Gastrocnemius medialis (tissue), 4 donors: ENCODE measurements at regions not wholly inside any gene's neighbourhood (a gene's known extent, or its start where the extent isn't known, plus 50 kb on each side); places are given as distances from the start of the nearest gene placed in this dataset.

Experiments
- POLR2A ChIP-seq, 2 donors: fragments of 450-650 bp; IDR thresholded peaks; one replicate each; pipeline ENCODE4 v1.6.1; 2017; ENCODE audit warnings: antibody characterized with exemption in 2 of 2, mild to moderate bottlenecking in 2 of 2, moderate library complexity in 2 of 2
- TF ChIP-seq, protein P1 (sequence below), 5 experiments: fragments of 450-650 bp in 3 of 5; fragments of 200-600 bp in 2 of 5; sonication (generic) in 2 of 5; IDR thresholded peaks in 4 of 5; conservative IDR thresholded peaks in 1 of 5; 1 replicate in 4 of 5; 2 replicates in 1 of 5; pipeline ENCODE4 v1.5.1; 2016 to 2019; ENCODE audit warnings: antibody characterized with exemption in 5 of 5, mild to moderate bottlenecking in 3 of 5, moderate library complexity in 3 of 5

GRCh38 chr2:89850481-89850880 lies 1159.0 kb downstream of the RPIA start:
- TF ChIP-seq POLR2A (IDR thresholded peaks at IDR 0.05) = no peak
- TF ChIP-seq, protein P1, sequence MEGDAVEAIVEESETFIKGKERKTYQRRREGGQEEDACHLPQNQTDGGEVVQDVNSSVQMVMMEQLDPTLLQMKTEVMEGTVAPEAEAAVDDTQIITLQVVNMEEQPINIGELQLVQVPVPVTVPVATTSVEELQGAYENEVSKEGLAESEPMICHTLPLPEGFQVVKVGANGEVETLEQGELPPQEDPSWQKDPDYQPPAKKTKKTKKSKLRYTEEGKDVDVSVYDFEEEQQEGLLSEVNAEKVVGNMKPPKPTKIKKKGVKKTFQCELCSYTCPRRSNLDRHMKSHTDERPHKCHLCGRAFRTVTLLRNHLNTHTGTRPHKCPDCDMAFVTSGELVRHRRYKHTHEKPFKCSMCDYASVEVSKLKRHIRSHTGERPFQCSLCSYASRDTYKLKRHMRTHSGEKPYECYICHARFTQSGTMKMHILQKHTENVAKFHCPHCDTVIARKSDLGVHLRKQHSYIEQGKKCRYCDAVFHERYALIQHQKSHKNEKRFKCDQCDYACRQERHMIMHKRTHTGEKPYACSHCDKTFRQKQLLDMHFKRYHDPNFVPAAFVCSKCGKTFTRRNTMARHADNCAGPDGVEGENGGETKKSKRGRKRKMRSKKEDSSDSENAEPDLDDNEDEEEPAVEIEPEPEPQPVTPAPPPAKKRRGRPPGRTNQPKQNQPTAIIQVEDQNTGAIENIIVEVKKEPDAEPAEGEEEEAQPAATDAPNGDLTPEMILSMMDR (IDR thresholded peaks at IDR 0.05 in 4 of 5, conservative IDR thresholded peaks at IDR 0.05 in 1 of 5) = no peak
